Tibial nerve (tissue), 4 donors: ENCODE measurements at regions not wholly inside any gene's neighbourhood (a gene's known extent, or its start where the extent isn't known, plus 50 kb on each side); places are given as distances from the start of the nearest gene placed in this dataset.

Experiments
- DNase-seq, 2 donors: peaks; one replicate each; pipeline ENCODE4 v3.0.0-alpha.2; 2019; ENCODE audit warnings: low spot score in 2 of 2
- H3K27ac ChIP-seq, 4 donors: fragments of 200-600 bp; sonication (generic) in 3 of 4; one replicate each; pipeline ENCODE4 v1.5.1; 2017 to 2019; ENCODE audit warnings: mild to moderate bottlenecking in 1 of 4
- H3K27me3 ChIP-seq, 2 donors: fragments of 200-600 bp; sonication (generic) in 1 of 2; one replicate each; pipeline versions ENCODE4 v1.5.1 to v1.6.0; 2017 to 2019
- H3K36me3 ChIP-seq, 3 donors: fragments of 200-600 bp; sonication (generic); one replicate each; pipeline ENCODE4 v1.5.1; 2018 to 2019
- H3K4me1 ChIP-seq, 4 donors: fragments of 200-600 bp; sonication (generic) in 3 of 4; one replicate each; pipeline ENCODE4 v1.5.1; 2017 to 2019
- H3K4me3 ChIP-seq, 4 donors: fragments of 200-600 bp; sonication (generic) in 3 of 4; one replicate each; pipeline ENCODE4 v1.5.1; 2017 to 2019; ENCODE audit warnings: mild to moderate bottlenecking in 1 of 4, moderate library complexity in 1 of 4
- H3K9me3 ChIP-seq, 4 donors: fragments of 200-600 bp; sonication (generic) in 3 of 4; one replicate each; pipeline ENCODE4 v1.5.1; 2017 to 2019
- CTCF ChIP-seq, 5 experiments: fragments of 200-600 bp in 3 of 5; fragments of 450-650 bp in 2 of 5; sonication (generic) in 3 of 5; IDR thresholded peaks; one replicate each; pipeline ENCODE4 v1.5.1; 2016 to 2019; ENCODE audit warnings: antibody characterized with exemption in 5 of 5, mild to moderate bottlenecking in 3 of 5, moderate library complexity in 2 of 5
- EP300 ChIP-seq, 2 donors: sonication (generic); formaldehyde crosslinking; IDR thresholded peaks; one replicate each; pipeline ENCODE4 v1.6.1; 2017; ENCODE audit warnings: antibody characterized with exemption in 2 of 2, mild to moderate bottlenecking in 1 of 2
- POLR2A ChIP-seq, 2 donors: fragments of 450-650 bp; IDR thresholded peaks; one replicate each; pipeline ENCODE4 v1.6.1; 2017; ENCODE audit warnings: antibody characterized with exemption in 2 of 2, mild to moderate bottlenecking in 2 of 2, moderate library complexity in 2 of 2
- WGBS, 2 donors: methylation state at CpG; one replicate each; pipeline ENCODE4 v1.1.5; 2018; 5-methylcytosine and 5-hydroxymethylcytosine counted together

- Histone ChIP-seq H3K4me3 (no peak overlapping the region), H3K9me3 (no peaks in the 10 kb centered on the region), H3K36me3 (no peaks in the 10 kb centered on the region), H3K4me1 (no peaks in the 10 kb centered on the region), H3K27me3 (no peaks in the 10 kb centered on the region), H3K27ac (no peak overlapping the region)
- WGBS, 2 donors = 80 to 90% methylated on average over 4 of the region's 4 CpGs
- TF ChIP-seq POLR2A (IDR thresholded peaks at IDR 0.05) (no peak), EP300 (IDR thresholded peaks at IDR 0.05) (no peak), CTCF (IDR thresholded peaks at IDR 0.05) (no peak)
- DNase-seq = no peak
Observed at GRCh38 chr12:9383585-9383984, 175.4 kb upstream of the PZP start.

DNA sequence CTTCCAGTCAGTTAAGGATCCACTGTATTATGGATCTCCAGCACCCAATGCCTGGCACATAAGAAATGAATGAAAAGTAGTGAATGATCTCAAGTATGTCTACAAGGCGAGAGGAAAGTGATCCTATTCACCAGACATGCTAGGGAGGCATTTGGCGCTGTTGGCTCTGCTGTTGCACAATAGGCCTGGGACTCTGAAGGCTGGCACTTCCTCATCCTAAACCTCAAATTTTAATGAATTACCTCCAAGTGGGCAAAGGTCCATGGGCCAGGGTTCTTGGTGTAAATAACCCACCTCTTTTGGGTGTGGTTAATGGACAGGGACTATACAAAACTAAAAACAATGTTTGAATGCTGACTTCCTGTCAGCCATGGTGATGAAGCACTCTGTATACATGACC, 173.4 kb upstream of the PZP start:
- 78 to 95% methylated on average over 2 of the region's 2 CpGs for WGBS, 2 donors
- Histone ChIP-seq H3K4me3 (no peak overlapping the region), H3K36me3 (no peaks in the 10 kb centered on the region), H3K27me3 (no peaks in the 10 kb centered on the region), H3K9me3 (no peaks in the 10 kb centered on the region), H3K4me1 (no peaks in the 10 kb centered on the region), H3K27ac (no peak overlapping the region)
- TF ChIP-seq POLR2A (IDR thresholded peaks at IDR 0.05) = no peak
- TF ChIP-seq CTCF (IDR thresholded peaks at IDR 0.05) = no peak
- no peak for TF ChIP-seq EP300 (IDR thresholded peaks at IDR 0.05)
- no peak for DNase-seq

- H3K27ac ChIP-seq = no peak overlapping the region
- no peaks in the 10 kb centered on the region for H3K9me3 ChIP-seq
- H3K4me1 ChIP-seq = no peaks in the 10 kb centered on the region
- no peaks in the 10 kb centered on the region for H3K36me3 ChIP-seq
- DNase-seq = no peak
- no peak for TF ChIP-seq CTCF (IDR thresholded peaks at IDR 0.05)
- TF ChIP-seq EP300 (IDR thresholded peaks at IDR 0.05) = no peak
- no peak for TF ChIP-seq POLR2A (IDR thresholded peaks at IDR 0.05)
- H3K4me3 ChIP-seq = no peak overlapping the region
- H3K27me3 ChIP-seq = no peaks in the 10 kb centered on the region
- 94 to 95% methylated on average over 4 of the region's 4 CpGs for WGBS, 2 donors
Observed at GRCh38 chr12:9380650-9381049, 172.5 kb upstream of the PZP start.

DNA sequence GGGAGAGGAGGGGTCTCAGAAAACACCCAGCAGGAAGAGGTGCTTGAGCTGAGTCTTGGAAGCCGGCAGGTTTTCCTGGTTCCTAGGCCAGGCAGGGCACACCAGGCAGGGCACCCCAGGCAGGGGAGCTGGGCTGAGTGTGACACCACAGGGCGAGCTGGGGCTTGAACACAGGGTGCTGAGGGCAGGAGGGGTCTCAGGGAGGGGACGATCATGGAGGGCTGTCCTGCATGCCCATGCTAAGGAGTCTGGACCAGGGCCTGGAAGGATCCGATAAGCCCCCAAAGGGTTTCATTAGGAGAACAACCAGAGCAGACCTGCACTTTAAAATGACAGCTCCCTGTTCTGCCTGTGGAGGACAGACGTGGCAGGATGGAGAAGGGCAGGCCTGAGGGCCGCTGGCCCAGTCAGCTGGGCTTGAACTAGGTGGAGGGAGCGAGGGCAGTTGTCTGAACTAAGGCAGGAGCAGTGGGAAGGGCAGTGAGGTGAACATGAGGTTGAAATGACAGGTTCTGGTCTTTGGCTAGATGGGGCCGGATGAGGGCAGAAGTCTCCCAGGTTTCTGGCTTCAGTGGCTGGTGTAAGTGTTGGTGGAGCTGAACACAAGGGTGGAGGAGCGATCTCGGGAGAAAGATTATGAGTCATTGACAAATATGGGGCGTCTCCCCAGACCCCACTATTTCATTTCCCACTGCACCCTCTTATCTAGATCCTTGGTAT, 171.0 kb upstream of the PZP start:
- TF ChIP-seq CTCF (IDR thresholded peaks at IDR 0.05) (no peak), POLR2A (IDR thresholded peaks at IDR 0.05) (no peak), EP300 (IDR thresholded peaks at IDR 0.05) (no peak)
- Histone ChIP-seq H3K4me1 (no peaks in the 10 kb centered on the region), H3K36me3 (no peaks in the 10 kb centered on the region), H3K9me3 (no peaks in the 10 kb centered on the region), H3K27me3 (no peaks in the 10 kb centered on the region), H3K4me3 (no peak overlapping the region), H3K27ac (no peak overlapping the region)
- no peak for DNase-seq
- WGBS, 2 donors = 87 to 93% methylated on average over 10 to 11 of the region's 11 CpGs

DNA sequence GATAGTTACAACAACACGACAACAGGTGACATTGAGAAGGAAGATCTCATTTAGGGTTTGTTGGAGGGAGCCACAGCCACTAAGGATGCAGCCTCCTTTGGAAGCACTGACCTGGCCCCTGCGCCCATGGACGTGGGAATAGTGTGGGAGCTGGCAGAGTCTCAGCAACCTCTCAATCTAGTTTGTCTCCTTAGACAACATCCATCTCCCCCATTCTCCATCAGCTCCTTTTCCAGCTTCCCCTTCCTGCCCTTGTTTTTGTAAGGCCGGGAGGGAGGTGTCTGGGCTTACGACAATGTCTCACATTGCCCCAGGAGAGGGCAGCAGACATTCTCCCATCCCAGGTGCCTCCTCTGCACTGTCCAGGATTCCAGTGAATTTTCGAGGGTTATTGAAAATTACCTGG, 170.2 kb upstream of the PZP start:
- no peak for DNase-seq
- 57 to 62% methylated on average over 6 of the region's 6 CpGs for WGBS, 2 donors
- Histone ChIP-seq H3K4me3 (no peak overlapping the region), H3K4me1 (no peaks in the 10 kb centered on the region), H3K27me3 (no peaks in the 10 kb centered on the region), H3K9me3 (no peaks in the 10 kb centered on the region), H3K27ac (no peak overlapping the region), H3K36me3 (no peaks in the 10 kb centered on the region)
- TF ChIP-seq POLR2A (IDR thresholded peaks at IDR 0.05) (no peak), CTCF (IDR thresholded peaks at IDR 0.05) (no peak)
